ENCODE measurements at regions not wholly inside any gene's neighbourhood (a gene's known extent, or its start where the extent isn't known, plus 50 kb on each side); places are given as distances from the start of the nearest gene placed in this dataset.

DNA sequence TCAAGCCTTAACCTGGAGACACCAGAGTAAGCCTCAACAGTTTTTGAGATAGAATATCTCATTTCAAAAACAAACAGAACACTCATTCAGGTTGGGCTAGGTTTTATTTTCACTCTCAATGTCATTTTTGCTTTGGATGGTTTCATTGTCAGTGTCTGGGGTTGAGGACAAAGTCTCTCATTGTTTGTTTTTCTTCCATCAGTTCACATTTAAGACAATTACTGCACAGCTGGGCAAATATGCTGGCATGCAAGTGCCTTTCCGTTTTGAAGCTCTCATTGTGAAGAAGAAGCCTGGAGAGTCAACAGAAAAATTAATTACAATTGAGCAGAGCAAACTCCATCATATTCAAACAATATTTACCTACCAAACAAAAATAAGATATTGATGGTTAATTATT lies 1050.0 kb downstream of the TBL1XR1 start:
- H3K9ac ChIP-seq (ENCODE audit: extremely low read depth, insufficient read length, low read length) = no peak overlapping the region
- H3K9me3 Mint-ChIP-seq = no peaks in the 10 kb centered on the region
- no CpG with 5 or more reads among the region's 1 CpG for WGBS (ENCODE audit: extremely low coverage, insufficient read length, low lambda C conversion rate)
- H3K4me3 Mint-ChIP-seq = no peak overlapping the region
- no peak overlapping the region for H3K4me2 ChIP-seq (ENCODE audit: insufficient read depth, insufficient read length, low read length)
- H2BK12ac ChIP-seq (ENCODE audit: insufficient read length, low read depth, low read length) = no peak overlapping the region
- H4K91ac ChIP-seq (ENCODE audit: insufficient read length, low read depth, low read length) = no peak overlapping the region
- H3K79me1 ChIP-seq (ENCODE audit: insufficient read depth, low read depth, low read length, poor library complexity, severe bottlenecking) = no peaks in the 10 kb centered on the region
- H2AK5ac ChIP-seq (ENCODE audit: insufficient read length, low read length) = no peak overlapping the region
- H3K23ac ChIP-seq (ENCODE audit: insufficient read length, low read depth, low read length) = no peak overlapping the region
- no peak overlapping the region for H2BK120ac ChIP-seq (ENCODE audit: low read depth, low read length, poor library complexity, severe bottlenecking)
- H3K27ac Mint-ChIP-seq = no peak overlapping the region
- no peaks in the 10 kb centered on the region for H3K23me2 ChIP-seq (ENCODE audit: insufficient read length, low read depth, low read length, poor library complexity, severe bottlenecking)
- H4K8ac ChIP-seq (replicated peaks; ENCODE audit: insufficient read length, low read depth, low read length) = no peak overlapping the region
- H3K56ac ChIP-seq (ENCODE audit: insufficient read length, low read depth, low read length) = no peak overlapping the region
- no peaks in the 10 kb centered on the region for H4K20me1 ChIP-seq (ENCODE audit: control insufficient read depth, insufficient read depth, insufficient read length)
- no peak overlapping the region for H2BK20ac ChIP-seq (ENCODE audit: low read depth, low read length, poor library complexity, severe bottlenecking)
- H3K36me3 Mint-ChIP-seq (ENCODE audit: insufficient read depth in 1 of 3, low read depth in 3 of 3) = no peaks in the 10 kb centered on the region
- no peaks in the 10 kb centered on the region for H3K79me2 ChIP-seq (ENCODE audit: insufficient read depth, low read length)
- TF ChIP-seq, protein P1, sequence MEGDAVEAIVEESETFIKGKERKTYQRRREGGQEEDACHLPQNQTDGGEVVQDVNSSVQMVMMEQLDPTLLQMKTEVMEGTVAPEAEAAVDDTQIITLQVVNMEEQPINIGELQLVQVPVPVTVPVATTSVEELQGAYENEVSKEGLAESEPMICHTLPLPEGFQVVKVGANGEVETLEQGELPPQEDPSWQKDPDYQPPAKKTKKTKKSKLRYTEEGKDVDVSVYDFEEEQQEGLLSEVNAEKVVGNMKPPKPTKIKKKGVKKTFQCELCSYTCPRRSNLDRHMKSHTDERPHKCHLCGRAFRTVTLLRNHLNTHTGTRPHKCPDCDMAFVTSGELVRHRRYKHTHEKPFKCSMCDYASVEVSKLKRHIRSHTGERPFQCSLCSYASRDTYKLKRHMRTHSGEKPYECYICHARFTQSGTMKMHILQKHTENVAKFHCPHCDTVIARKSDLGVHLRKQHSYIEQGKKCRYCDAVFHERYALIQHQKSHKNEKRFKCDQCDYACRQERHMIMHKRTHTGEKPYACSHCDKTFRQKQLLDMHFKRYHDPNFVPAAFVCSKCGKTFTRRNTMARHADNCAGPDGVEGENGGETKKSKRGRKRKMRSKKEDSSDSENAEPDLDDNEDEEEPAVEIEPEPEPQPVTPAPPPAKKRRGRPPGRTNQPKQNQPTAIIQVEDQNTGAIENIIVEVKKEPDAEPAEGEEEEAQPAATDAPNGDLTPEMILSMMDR (conservative IDR thresholded peaks at IDR 0.05) = no peak
- no peak overlapping the region for H2BK5ac ChIP-seq (ENCODE audit: insufficient read length, low read length)
- H3K27ac ChIP-seq (ENCODE audit: insufficient read length, low read depth, low read length) = no peak overlapping the region
- no peaks in the 10 kb centered on the region for H3K9me3 ChIP-seq (ENCODE audit: control insufficient read depth, low read depth, low read length)
- H4K5ac ChIP-seq (ENCODE audit: insufficient read length, low read depth, low read length) = no peak overlapping the region
- no peaks in the 10 kb centered on the region for H3K27me3 Mint-ChIP-seq (ENCODE audit: low read depth)
- no peak overlapping the region for H3K18ac ChIP-seq (ENCODE audit: insufficient read length, low read depth, low read length)
- no peak overlapping the region for H3K14ac ChIP-seq (ENCODE audit: insufficient read depth, low read length)
- no peak for DNase-seq
- H2BK15ac ChIP-seq (ENCODE audit: low read depth, low read length) = no peak overlapping the region
- H3K4ac ChIP-seq (ENCODE audit: low read depth, low read length) = no peak overlapping the region
- H3K4me1 Mint-ChIP-seq = no peaks in the 10 kb centered on the region
- H3K4me1 ChIP-seq (ENCODE audit: insufficient read depth, low read length) = no peaks in the 10 kb centered on the region
- H2AFZ ChIP-seq (ENCODE audit: low read length) = no peak overlapping the region
- no peak overlapping the region for H3T11ph ChIP-seq (ENCODE audit: low read length)
- H3K27me3 ChIP-seq (ENCODE audit: insufficient read depth, low read length) = no peaks in the 10 kb centered on the region

Data from H9 (cell line).